Central memory CD8-positive, alpha-beta T cell (primary cell): ENCODE measurements at regions not wholly inside any gene's neighbourhood (a gene's known extent, or its start where the extent isn't known, plus 50 kb on each side); places are given as distances from the start of the nearest gene placed in this dataset.
"Not testable (repeated sequence)": the region's sequence is repeated elsewhere in the genome, so short reads cannot be mapped to it uniquely, and the experiment has no call there.

Source experiments
- ATAC-seq: fragments of 150-1000 bp; cut with Tn5 transposase; replicated peaks from 2 replicates; pipeline ENCODE4 v1.10.0; 2022; ENCODE audit warnings: mild to moderate bottlenecking, moderate FRiP score, moderate number of reproducible peaks; ENCODE audit not compliant: poor library complexity, severe bottlenecking; ENCODE audit errors: extremely low read depth
- DNase-seq, 2 donors: peaks; one replicate each; pipeline ENCODE4 v3.0.0; 2021; ENCODE audit warnings: low spot score in 2 of 2
- H3K27ac Mint-ChIP-seq: one replicate; pipeline ENCODE4 v1.8.0; 2022; ENCODE audit warnings: low read depth, mild to moderate bottlenecking, moderate library complexity, mixed read lengths
- H3K27me3 Mint-ChIP-seq: one replicate; pipeline ENCODE4 v1.8.0; 2022; ENCODE audit warnings: mixed read lengths
- H3K36me3 Mint-ChIP-seq: one replicate; pipeline ENCODE4 v1.8.0; 2022; ENCODE audit warnings: mild to moderate bottlenecking, moderate library complexity, mixed read lengths; ENCODE audit not compliant: insufficient read depth
- H3K4me1 Mint-ChIP-seq: one replicate; pipeline ENCODE4 v1.8.0; 2022; ENCODE audit warnings: mixed read lengths
- H3K4me3 Mint-ChIP-seq: one replicate; pipeline ENCODE4 v1.8.0; 2022; ENCODE audit warnings: mild to moderate bottlenecking, moderate library complexity, mixed read lengths
- H3K9me3 Mint-ChIP-seq: one replicate; pipeline ENCODE4 v1.8.0; 2022; ENCODE audit warnings: mixed read lengths

- DNase-seq (no peak), ATAC-seq (no peak)
- Mint-ChIP-seq H3K4me3 (no peak overlapping the region), H3K27ac (no peak overlapping the region), H3K9me3 (no peaks in the 10 kb centered on the region), H3K27me3 (no peaks in the 10 kb centered on the region), H3K36me3 (peaks cover 2% of the 10 kb centered on the region), H3K4me1 (no peaks in the 10 kb centered on the region)
Measured at GRCh38 chr5:18395126-18396110, 761.2 kb downstream of the TAF11L14 start.

GRCh38 chr5:18397371-18397770 is 763.1 kb downstream of the TAF11L14 start:
- H3K27ac Mint-ChIP-seq: no peak overlapping the region
- DNase-seq: no peak
- H3K4me1 Mint-ChIP-seq: no peaks in the 10 kb centered on the region
- H3K4me3 Mint-ChIP-seq: no peak overlapping the region
- no peaks in the 10 kb centered on the region for H3K27me3 Mint-ChIP-seq
- H3K36me3 Mint-ChIP-seq: peaks cover 2% of the 10 kb centered on the region
- no peak for ATAC-seq
- no peaks in the 10 kb centered on the region for H3K9me3 Mint-ChIP-seq

- Mint-ChIP-seq H3K9me3 (no peaks in the 10 kb centered on the region), H3K27me3 (no peaks in the 10 kb centered on the region), H3K4me1 (no peaks in the 10 kb centered on the region), H3K27ac (no peak overlapping the region), H3K36me3 (peaks cover 2% of the 10 kb centered on the region), H3K4me3 (no peak overlapping the region)
- ATAC-seq (no peak), DNase-seq (no peak)
Measured at GRCh38 chr5:18397891-18398290, 763.6 kb downstream of the TAF11L14 start.

- not testable (repeated sequence) for H3K9me3 Mint-ChIP-seq, H3K27ac Mint-ChIP-seq, H3K4me3 Mint-ChIP-seq, DNase-seq, H3K36me3 Mint-ChIP-seq, H3K4me1 Mint-ChIP-seq, ATAC-seq, H3K27me3 Mint-ChIP-seq
Measured at GRCh38 chr5:18399461-18400327, 765.4 kb downstream of the TAF11L14 start.

GRCh38 chr5:18403141-18403540 is 768.9 kb downstream of the TAF11L14 start:
- Mint-ChIP-seq H3K36me3 (no peaks in the 10 kb centered on the region), H3K27me3 (no peaks in the 10 kb centered on the region), H3K4me3 (no peak overlapping the region), H3K9me3 (no peaks in the 10 kb centered on the region), H3K27ac (no peak overlapping the region), H3K4me1 (no peaks in the 10 kb centered on the region)
- DNase-seq: no peak
- ATAC-seq: no peak

GRCh38 chr5:18403941-18404438 is 769.7 kb downstream of the TAF11L14 start:
- no peaks in the 10 kb centered on the region for H3K27me3 Mint-ChIP-seq
- no peaks in the 10 kb centered on the region for H3K9me3 Mint-ChIP-seq
- no peak overlapping the region for H3K4me3 Mint-ChIP-seq
- H3K27ac Mint-ChIP-seq: no peak overlapping the region
- no peak for DNase-seq
- ATAC-seq: no peak
- no peaks in the 10 kb centered on the region for H3K4me1 Mint-ChIP-seq
- no peaks in the 10 kb centered on the region for H3K36me3 Mint-ChIP-seq

- ATAC-seq (no peak), DNase-seq (no peak)
- Mint-ChIP-seq H3K4me3 (no peak overlapping the region), H3K27ac (no peak overlapping the region), H3K9me3 (peaks cover 15% of the 10 kb centered on the region), H3K4me1 (no peaks in the 10 kb centered on the region), H3K27me3 (no peaks in the 10 kb centered on the region), H3K36me3 (no peaks in the 10 kb centered on the region)
Measured at GRCh38 chr5:18420711-18421110, 786.5 kb downstream of the TAF11L14 start.

GRCh38 chr5:18433336-18433735 is 799.1 kb downstream of the TAF11L14 start:
- no peaks in the 10 kb centered on the region for H3K4me1 Mint-ChIP-seq
- no peaks in the 10 kb centered on the region for H3K27me3 Mint-ChIP-seq
- no peaks in the 10 kb centered on the region for H3K9me3 Mint-ChIP-seq
- no peak for DNase-seq
- H3K36me3 Mint-ChIP-seq: no peaks in the 10 kb centered on the region
- ATAC-seq: no peak
- H3K27ac Mint-ChIP-seq: no peak overlapping the region
- H3K4me3 Mint-ChIP-seq: no peak overlapping the region

- no peak overlapping the region for H3K4me3 Mint-ChIP-seq
- H3K27ac Mint-ChIP-seq: no peak overlapping the region
- H3K27me3 Mint-ChIP-seq: no peaks in the 10 kb centered on the region
- no peaks in the 10 kb centered on the region for H3K4me1 Mint-ChIP-seq
- H3K9me3 Mint-ChIP-seq: peaks cover 5% of the 10 kb centered on the region
- DNase-seq: no peak
- H3K36me3 Mint-ChIP-seq: no peaks in the 10 kb centered on the region
- no peak for ATAC-seq
Measured at GRCh38 chr5:18438126-18438525, 803.9 kb downstream of the TAF11L14 start.

- H3K4me3 Mint-ChIP-seq: no peak overlapping the region
- DNase-seq: no peak
- H3K4me1 Mint-ChIP-seq: no peaks in the 10 kb centered on the region
- no peaks in the 10 kb centered on the region for H3K36me3 Mint-ChIP-seq
- H3K27ac Mint-ChIP-seq: no peak overlapping the region
- no peaks in the 10 kb centered on the region for H3K27me3 Mint-ChIP-seq
- peaks cover 11% of the 10 kb centered on the region for H3K9me3 Mint-ChIP-seq
- no peak for ATAC-seq
Measured at GRCh38 chr5:18455521-18455920, 821.3 kb downstream of the TAF11L14 start.

GRCh38 chr5:18457255-18457654 is 823.0 kb downstream of the TAF11L14 start:
- H3K27me3 Mint-ChIP-seq: no peaks in the 10 kb centered on the region
- peaks cover 6% of the 10 kb centered on the region for H3K9me3 Mint-ChIP-seq
- H3K4me3 Mint-ChIP-seq: no peak overlapping the region
- DNase-seq: no peak
- ATAC-seq: no peak
- H3K4me1 Mint-ChIP-seq: no peaks in the 10 kb centered on the region
- no peaks in the 10 kb centered on the region for H3K36me3 Mint-ChIP-seq
- H3K27ac Mint-ChIP-seq: no peak overlapping the region

GRCh38 chr5:18461766-18462165 is 827.5 kb downstream of the TAF11L14 start:
- H3K36me3 Mint-ChIP-seq: no peaks in the 10 kb centered on the region
- H3K27me3 Mint-ChIP-seq: no peaks in the 10 kb centered on the region
- no peaks in the 10 kb centered on the region for H3K9me3 Mint-ChIP-seq
- no peak overlapping the region for H3K4me3 Mint-ChIP-seq
- ATAC-seq (no peak), DNase-seq (no peak)
- no peaks in the 10 kb centered on the region for H3K4me1 Mint-ChIP-seq
- H3K27ac Mint-ChIP-seq: no peak overlapping the region
